ENCODE measurements at regions not wholly inside any gene's neighbourhood (a gene's known extent, or its start where the extent isn't known, plus 50 kb on each side); places are given as distances from the start of the nearest gene placed in this dataset.

GRCh38 chr6:170090561-170090960 lies 200.3 kb downstream of the DLL1 start:
- TF ChIP-seq CTCF (IDR thresholded peaks at IDR 0.05) (no peak), POLR2A (IDR thresholded peaks at IDR 0.05) (no peak)

Measured in body of pancreas (tissue), 4 donors.